Fibroblast of skin of right quadriceps (primary cell): ENCODE measurements at regions not wholly inside any gene's neighbourhood (a gene's known extent, or its start where the extent isn't known, plus 50 kb on each side); places are given as distances from the start of the nearest gene placed in this dataset.
A peak's percentile ranks its signal among the peaks of the same experiment; 100 is the strongest.

Source experiments
- DNase-seq: peaks from one replicate; pipeline ENCODE4 v3.0.0-alpha.2; 2013

DNA sequence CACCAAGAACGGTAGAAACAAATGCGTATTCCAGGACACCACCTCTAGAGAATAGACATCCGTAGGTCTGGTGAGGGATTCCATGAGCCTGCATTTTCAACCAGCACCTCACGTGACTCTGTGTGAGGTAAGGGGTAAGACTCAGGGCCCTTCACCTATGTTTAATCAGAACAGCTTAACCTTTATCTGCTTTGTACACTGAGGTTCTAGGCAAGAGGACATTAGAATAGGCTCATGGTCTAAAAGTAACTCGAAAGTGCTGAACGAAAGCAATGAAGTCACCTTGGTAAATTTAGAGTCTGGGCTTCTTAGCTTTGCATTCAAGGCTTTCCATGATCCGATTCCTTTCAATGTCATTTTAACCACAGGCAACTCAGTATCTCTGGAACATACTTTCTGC lies 270.5 kb upstream of the CADM1 start:
- DNase-seq, result no peak

GRCh38 chr11:115769891-115770290 lies 265.7 kb upstream of the CADM1 start:
- no peak for DNase-seq

DNA sequence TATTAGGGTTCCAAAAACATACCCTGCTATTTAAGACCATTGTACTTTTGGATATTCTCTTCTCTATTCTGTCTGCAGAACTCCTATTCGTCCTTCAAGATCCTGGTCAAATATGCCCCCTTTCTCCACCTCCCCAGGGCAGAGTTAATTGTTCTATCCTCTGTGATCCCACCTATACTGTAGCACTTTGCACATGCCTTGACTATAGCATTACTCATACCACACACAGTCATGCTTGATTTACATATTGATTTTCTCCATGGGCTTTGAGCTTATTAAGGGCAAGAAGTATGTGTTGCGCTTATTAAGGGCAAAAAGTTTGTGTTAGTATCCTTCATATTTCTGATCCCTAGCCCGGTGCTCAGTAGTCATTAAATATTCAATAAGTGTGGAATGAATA lies 263.7 kb upstream of the CADM1 start:
- DNase-seq, result no peak

GRCh38 chr11:115767047-115767802 lies 263.0 kb upstream of the CADM1 start:
- no peak for DNase-seq

- peak; percentile 26 for DNase-seq
These were observed 262.3 kb upstream of the CADM1 start for GRCh38 chr11:115766561-115766960.

DNA sequence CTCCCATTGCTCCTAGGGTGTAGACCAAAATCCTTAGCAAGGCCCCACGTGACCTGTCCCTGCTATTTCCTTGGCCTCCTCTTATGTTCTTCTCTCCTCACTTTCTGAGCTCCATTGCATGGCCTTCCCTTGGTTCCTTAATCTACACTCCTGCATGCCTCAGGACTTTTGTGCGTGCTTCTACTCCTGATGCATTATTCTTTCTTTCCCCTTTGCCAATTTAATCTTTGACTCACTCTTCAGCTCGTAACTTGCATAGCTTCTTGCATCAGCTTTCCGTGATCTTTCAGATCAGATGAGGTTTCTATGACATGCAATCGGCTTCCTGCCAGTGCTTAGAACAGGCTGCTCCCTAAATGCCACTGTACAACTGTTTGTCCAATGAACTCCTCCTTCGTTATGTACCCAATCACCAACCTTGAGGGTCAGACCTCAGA lies 261.6 kb upstream of the CADM1 start:
- DNase-seq, result peak; percentile 88

- DNase-seq, result no peak
These were observed 260.0 kb upstream of the CADM1 start for GRCh38 chr11:115764176-115764575.

DNA sequence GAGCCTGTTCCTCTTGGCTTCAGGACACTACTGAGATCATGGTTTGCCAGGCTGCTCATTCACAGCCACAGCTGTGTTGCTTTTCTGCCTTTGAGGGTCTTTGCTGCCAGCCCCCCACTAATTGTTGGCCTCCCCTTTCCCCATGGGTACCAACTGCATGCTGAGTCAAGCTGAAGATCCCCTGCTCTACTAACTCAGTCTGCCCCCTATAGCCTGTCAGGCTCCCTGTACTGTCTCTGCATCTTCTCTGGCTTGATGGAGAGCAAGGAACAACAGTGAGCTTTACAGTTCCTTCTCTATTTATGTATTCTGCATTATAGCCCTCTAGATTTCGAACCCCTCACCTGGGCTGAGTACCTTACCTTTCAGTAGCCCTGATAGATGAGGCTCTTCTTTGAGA lies 257.6 kb upstream of the CADM1 start:
- DNase-seq, result no peak

DNA sequence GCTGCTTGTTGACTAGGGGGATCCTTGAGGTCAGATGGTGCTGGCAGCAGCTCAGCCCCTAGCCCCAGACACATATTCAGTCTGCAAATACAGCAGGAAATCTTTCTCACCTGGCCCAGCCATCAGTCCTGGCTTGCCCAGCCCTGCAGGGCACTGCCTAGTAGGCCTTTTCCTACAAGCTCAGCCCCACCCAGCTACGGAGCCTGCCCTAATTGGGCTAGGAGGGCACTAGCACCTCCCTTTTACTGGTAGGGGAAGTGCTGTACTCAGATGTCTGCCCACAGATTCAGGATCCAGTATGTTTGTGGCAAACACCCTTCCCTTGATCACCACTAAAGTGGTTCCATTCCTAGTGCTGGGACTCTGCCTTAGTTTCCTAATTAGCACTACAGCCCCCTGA lies 257.1 kb upstream of the CADM1 start:
- no peak for DNase-seq

GRCh38 chr11:115760461-115761320 lies 256.5 kb upstream of the CADM1 start:
- peak; percentile 12 for DNase-seq

DNA sequence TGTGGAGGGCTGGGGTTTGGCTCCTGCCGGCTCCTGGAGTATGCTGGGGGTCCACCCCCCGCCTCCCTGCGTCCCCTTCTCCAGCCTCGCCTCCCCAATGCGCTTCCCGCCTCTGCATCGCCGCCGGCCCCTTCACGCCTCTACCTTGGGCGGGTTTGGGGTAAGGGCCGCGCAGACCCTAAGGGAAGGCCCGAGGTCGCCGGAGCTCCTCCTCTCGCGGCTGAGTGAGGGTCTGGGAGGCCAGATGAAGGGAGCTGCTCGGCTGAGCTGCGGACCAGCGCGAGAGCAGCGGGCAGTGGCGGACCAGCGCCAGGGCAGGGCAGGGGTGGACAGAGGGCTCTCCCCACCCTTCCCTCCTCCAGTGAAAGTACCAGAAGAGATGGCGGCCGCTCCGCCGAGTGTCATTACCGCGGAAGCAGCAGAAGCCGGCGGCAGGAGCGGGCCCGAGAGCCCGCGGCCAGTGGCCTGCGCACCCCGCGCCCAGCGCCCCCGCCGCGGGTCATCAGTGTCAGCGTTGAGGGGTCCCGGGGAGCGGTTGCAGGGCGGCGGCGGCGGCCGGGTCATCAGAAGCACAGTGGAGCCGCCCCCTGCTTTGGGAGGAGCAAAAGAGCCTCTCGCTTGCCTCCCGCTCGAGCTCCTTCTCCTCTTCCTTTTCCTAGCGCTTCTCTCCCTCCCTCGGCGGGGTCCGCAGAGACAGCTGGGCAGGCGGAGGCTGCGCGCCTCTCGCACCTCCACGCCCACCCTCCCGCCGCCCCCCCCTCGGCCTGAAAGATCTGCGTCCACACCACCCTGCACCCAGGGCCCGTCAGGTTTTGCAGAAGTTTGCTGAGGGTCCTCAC lies 255.6 kb upstream of the CADM1 start:
- DNase-seq, result peak; percentile 50

DNA sequence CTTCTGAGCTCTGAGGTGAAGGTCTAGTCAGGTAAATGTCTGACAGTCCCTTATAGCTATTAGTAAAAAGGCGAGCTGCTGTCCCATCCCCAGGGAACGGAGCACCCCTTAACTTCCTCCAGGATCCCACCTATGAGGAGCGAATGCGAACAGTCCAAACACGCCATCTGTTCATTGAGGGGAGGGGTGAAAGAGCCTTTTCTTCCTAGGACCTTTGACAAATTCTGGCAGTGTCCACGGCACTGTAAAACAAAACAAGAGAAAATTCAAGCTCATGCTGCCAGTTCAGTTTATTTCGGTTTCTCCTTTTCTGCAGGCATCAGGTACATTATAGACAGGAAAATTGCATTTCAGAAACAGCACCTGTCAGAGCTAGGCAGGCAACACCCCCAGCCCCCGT lies 253.8 kb upstream of the CADM1 start:
- no peak for DNase-seq

GRCh38 chr11:115751243-115752015 lies 247.2 kb upstream of the CADM1 start:
- DNase-seq, result no peak

GRCh38 chr11:115745610-115746512 lies 241.6 kb upstream of the CADM1 start:
- peak; percentile 39 for DNase-seq

GRCh38 chr11:115745066-115745465 lies 240.9 kb upstream of the CADM1 start:
- no peak for DNase-seq

DNA sequence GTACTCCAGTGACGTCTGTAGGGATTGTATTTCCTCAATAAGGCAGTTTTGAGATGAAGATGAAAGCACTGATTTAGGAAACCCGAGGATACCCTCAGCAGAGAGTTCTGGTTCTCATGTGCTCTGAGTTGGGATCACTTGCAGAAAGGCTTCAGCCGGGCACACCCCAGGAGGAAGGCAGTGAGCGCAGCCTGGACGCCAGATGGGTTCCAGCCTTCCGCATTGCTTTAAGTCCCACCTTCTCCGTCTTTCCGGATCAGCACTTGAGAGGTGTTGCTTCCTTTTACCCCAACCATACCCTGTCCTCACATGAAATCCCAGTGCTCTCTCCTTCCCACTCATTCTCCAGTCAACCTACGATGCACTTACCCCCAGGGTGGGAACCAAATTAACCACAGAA lies 239.5 kb upstream of the CADM1 start:
- no peak for DNase-seq

DNA sequence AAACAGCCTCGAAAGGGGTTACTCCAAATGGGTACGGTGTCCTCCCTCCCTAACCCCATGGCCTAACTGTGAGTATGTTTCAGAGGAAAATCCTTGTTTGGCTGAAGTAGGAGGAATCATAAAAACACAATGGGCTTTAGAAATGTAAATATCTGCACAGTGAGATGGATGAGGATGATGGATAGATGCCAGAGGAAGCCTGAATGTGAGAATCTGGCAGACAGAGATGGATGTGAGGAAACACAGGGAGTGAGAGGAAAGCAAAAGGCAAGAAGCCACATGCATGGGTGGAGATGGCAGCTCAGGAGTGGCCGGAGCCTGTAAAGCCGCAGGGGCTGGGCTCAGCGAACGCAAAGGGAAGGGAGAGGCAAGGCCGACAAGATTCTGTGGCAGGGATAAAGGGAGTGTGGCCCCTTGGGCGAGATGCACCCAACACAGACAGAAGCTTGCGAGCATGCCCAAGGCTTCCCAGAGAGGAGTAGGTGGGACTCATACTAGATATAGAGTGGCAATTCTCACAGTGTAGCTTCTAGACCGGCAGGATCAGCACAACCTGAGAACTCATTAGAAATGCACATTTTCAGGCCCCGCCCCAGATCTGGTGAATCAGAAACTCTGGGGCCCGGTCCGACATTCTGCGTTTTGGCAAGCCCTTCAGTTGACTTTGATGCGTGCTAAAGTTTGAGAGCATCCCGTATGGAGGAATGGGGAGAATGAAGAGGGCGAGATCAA lies 237.3 kb upstream of the CADM1 start:
- no peak for DNase-seq

DNA sequence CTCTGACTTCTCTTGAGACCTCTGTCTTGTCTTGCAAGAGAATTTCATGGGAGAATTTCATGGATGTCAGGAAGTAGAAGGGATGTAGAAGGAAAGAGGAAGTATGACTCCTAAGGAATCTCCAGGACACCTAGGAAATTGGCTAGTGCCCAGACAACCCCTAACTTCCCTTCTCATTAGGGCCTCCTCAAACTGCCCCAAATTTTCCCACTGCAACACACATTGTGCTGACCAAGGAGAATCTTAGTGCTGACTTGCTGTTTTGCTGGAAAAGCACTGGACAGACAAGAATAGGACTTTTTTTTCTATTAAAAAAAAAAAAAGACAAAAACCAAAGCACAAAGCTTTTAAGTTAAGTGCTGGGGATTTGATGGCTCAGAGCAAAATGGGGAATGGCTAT lies 236.1 kb upstream of the CADM1 start:
- DNase-seq, result no peak

- no peak for DNase-seq
These were observed 235.7 kb upstream of the CADM1 start for GRCh38 chr11:115739878-115740277.

- DNase-seq, result no peak
These were observed 234.9 kb upstream of the CADM1 start for GRCh38 chr11:115739146-115739545.

- no peak for DNase-seq
These were observed 233.7 kb upstream of the CADM1 start for GRCh38 chr11:115737875-115738274.
